Neural cell (in vitro differentiated cells): ENCODE measurements at regions not wholly inside any gene's neighbourhood (a gene's known extent, or its start where the extent isn't known, plus 50 kb on each side); places are given as distances from the start of the nearest gene placed in this dataset.

Experiments used
- H2AFZ ChIP-seq: fragments of 200-600, 300-800 bp; sonication (generic), shearing (Covaris generic); 2 replicates; pipeline ENCODE4 v1.6.0; 2014; ENCODE audit warnings: low read depth, mild to moderate bottlenecking, antibody characterized with exemption, low read length, moderate library complexity
- H3F3A ChIP-seq: fragments of 200-600 bp; shearing (Covaris generic); 2 replicates; pipeline ENCODE4 v1.6.1; 2016; ENCODE audit warnings: mild to moderate bottlenecking, moderate library complexity, mixed read lengths, antibody characterized with exemption, low read length; ENCODE audit not compliant: insufficient read depth, poor library complexity, severe bottlenecking
- H3K27ac ChIP-seq: fragments of 200-600, 300-800 bp; sonication (generic), shearing (Covaris generic); 2 replicates; pipeline ENCODE4 v1.5.1; 2014; ENCODE audit warnings: mild to moderate bottlenecking, low read length, moderate library complexity
- H3K27me3 ChIP-seq: fragments of 300-800, 200-600 bp; sonication (generic), shearing (Covaris generic); 2 replicates; pipeline ENCODE4 v1.6.0; 2014; ENCODE audit warnings: mild to moderate bottlenecking, low read depth, low read length, moderate library complexity; ENCODE audit not compliant: insufficient read depth
- H3K36me3 ChIP-seq: fragments of 300-800, 200-600 bp; sonication (generic), shearing (Covaris generic); 2 replicates; pipeline ENCODE4 v1.5.1; 2014; ENCODE audit warnings: mild to moderate bottlenecking, antibody characterized with exemption, low read length, moderate library complexity; ENCODE audit not compliant: insufficient read depth
- H3K4me2 ChIP-seq: fragments of 300-800, 200-600 bp; sonication (generic), shearing (Covaris generic); 2 replicates; pipeline ENCODE4 v1.6.0; 2014; ENCODE audit warnings: mild to moderate bottlenecking, low read length
- H3K4me3 ChIP-seq: fragments of 300-800, 200-600 bp; sonication (generic), shearing (Covaris generic); 2 replicates; pipeline ENCODE4 v1.5.1; 2014; ENCODE audit warnings: mild to moderate bottlenecking, low read length, moderate library complexity
- H3K79me2 ChIP-seq: fragments of 200-600 bp; shearing (Covaris generic); replicated peaks from 2 replicates; pipeline ENCODE4 v1.6.0; 2014; ENCODE audit warnings: mild to moderate bottlenecking, low read length, moderate library complexity; ENCODE audit not compliant: insufficient read depth
- H3K9ac ChIP-seq: fragments of 300-800, 200-600 bp; sonication (generic), shearing (Covaris generic); 2 replicates; pipeline ENCODE4 v1.6.1; 2016; ENCODE audit warnings: mild to moderate bottlenecking, low read length, mixed read lengths
- H3K9me2 ChIP-seq: fragments of 200-600 bp; shearing (Covaris generic); 2 replicates; pipeline ENCODE4 v1.6.1; 2016; ENCODE audit warnings: mild to moderate bottlenecking, low read length, mixed read lengths; ENCODE audit not compliant: insufficient read depth
- H3K9me3 ChIP-seq: fragments of 200-600, 300-800 bp; sonication (generic), shearing (Covaris generic); 2 replicates; pipeline ENCODE4 v1.6.1; 2016; ENCODE audit warnings: mild to moderate bottlenecking, mixed run types, low read length, moderate library complexity, mixed read lengths
- H4K20me1 ChIP-seq: fragments of 200-600 bp; shearing (Covaris generic); 2 replicates; pipeline ENCODE4 v1.6.1; 2016; ENCODE audit warnings: mild to moderate bottlenecking, mixed run types; ENCODE audit not compliant: insufficient read depth
- CTCF ChIP-seq: fragments of 450-650 bp; IDR thresholded peaks from 2 replicates; pipeline ENCODE4 v1.5.1; 2014; ENCODE audit warnings: antibody characterized with exemption, mild to moderate bottlenecking, moderate library complexity; ENCODE audit not compliant: poor library complexity, severe bottlenecking
- EP300 ChIP-seq: fragments of 450-650 bp; conservative IDR thresholded peaks from 2 replicates; pipeline ENCODE4 v1.6.1; 2014; ENCODE audit warnings: antibody characterized with exemption, mild to moderate bottlenecking, moderate library complexity; ENCODE audit not compliant: poor library complexity, severe bottlenecking
- EZH2 ChIP-seq: fragments of 200-600, 300-800 bp; shearing (Covaris generic), sonication (generic); IDR thresholded peaks from 2 replicates; pipeline ENCODE4 v1.6.1; 2014; ENCODE audit warnings: antibody characterized with exemption, low read length, borderline replicate concordance, mild to moderate bottlenecking; ENCODE audit not compliant: insufficient read depth, poor library complexity, severe bottlenecking
- MXI1 ChIP-seq: fragments of 450-650 bp; conservative IDR thresholded peaks from 2 replicates; pipeline ENCODE4 v1.6.1; 2014; ENCODE audit warnings: antibody characterized with exemption, mild to moderate bottlenecking; ENCODE audit not compliant: poor library complexity, severe bottlenecking
- POLR2AphosphoS5 ChIP-seq: IDR thresholded peaks from 2 replicates; pipeline ENCODE4 v1.6.1; 2012
- RAD21 ChIP-seq: fragments of 450-650 bp; conservative IDR thresholded peaks from 2 replicates; pipeline ENCODE4 v1.6.1; 2014; ENCODE audit warnings: antibody characterized with exemption, mild to moderate bottlenecking, moderate library complexity
- REST ChIP-seq: IDR thresholded peaks from 2 replicates; pipeline ENCODE4 v1.6.1; 2012; ENCODE audit warnings: borderline replicate concordance
- SMC3 ChIP-seq: fragments of 450-650 bp; conservative IDR thresholded peaks from 2 replicates; pipeline ENCODE4 v1.6.1; 2014; ENCODE audit warnings: antibody characterized with exemption, mild to moderate bottlenecking, moderate library complexity; ENCODE audit not compliant: poor library complexity
- TAF1 ChIP-seq: IDR thresholded peaks from 2 replicates; pipeline ENCODE4 v1.6.1; 2012; ENCODE audit warnings: low read depth

GRCh38 chr9:73347123-73347522 is 195.5 kb downstream of the ANXA1 start:
- TF ChIP-seq MXI1 (no peak), POLR2AphosphoS5 (no peak), EP300 (no peak), SMC3 (no peak), CTCF (no peak), TAF1 (no peak), EZH2 (no peak), RAD21 (no peak), REST (no peak)
- no peaks in the 10 kb centered on the region for H3K36me3 ChIP-seq
- no peak overlapping the region for H3K4me2 ChIP-seq
- no peak overlapping the region for H2AFZ ChIP-seq
- no peak overlapping the region for H3K9ac ChIP-seq
- H3K79me2 ChIP-seq, result no peaks in the 10 kb centered on the region
- H3K9me2 ChIP-seq, result no peaks in the 10 kb centered on the region
- H3K27me3 ChIP-seq, result no peaks in the 10 kb centered on the region
- no peaks in the 10 kb centered on the region for H3K9me3 ChIP-seq
- H3K27ac ChIP-seq, result no peak overlapping the region
- no peaks in the 10 kb centered on the region for H3F3A ChIP-seq
- H3K4me3 ChIP-seq, result no peak overlapping the region
- H4K20me1 ChIP-seq, result no peaks in the 10 kb centered on the region

- Histone ChIP-seq H3K9me2 (no peaks in the 10 kb centered on the region), H3K4me2 (no peak overlapping the region), H3K27ac (no peak overlapping the region), H3F3A (no peaks in the 10 kb centered on the region), H3K79me2 (no peaks in the 10 kb centered on the region), H3K9ac (no peak overlapping the region), H2AFZ (no peak overlapping the region), H4K20me1 (no peaks in the 10 kb centered on the region), H3K27me3 (no peaks in the 10 kb centered on the region), H3K9me3 (no peaks in the 10 kb centered on the region), H3K36me3 (no peaks in the 10 kb centered on the region), H3K4me3 (no peak overlapping the region)
- no peak for TF ChIP-seq POLR2AphosphoS5
- no peak for TF ChIP-seq SMC3
- TF ChIP-seq EP300, result no peak
- no peak for TF ChIP-seq MXI1
- TF ChIP-seq CTCF, result no peak
- TF ChIP-seq RAD21, result no peak
- no peak for TF ChIP-seq REST
- TF ChIP-seq EZH2, result no peak
- TF ChIP-seq TAF1, result no peak
These were observed 196.1 kb downstream of the ANXA1 start for GRCh38 chr9:73347720-73348119.
